HG02973 (cell line): ENCODE measurements at regions not wholly inside any gene's neighbourhood (a gene's known extent, or its start where the extent isn't known, plus 50 kb on each side); places are given as distances from the start of the nearest gene placed in this dataset.
"Not testable (repeated sequence)": the region's sequence is repeated elsewhere in the genome, so short reads cannot be mapped to it uniquely, and the experiment has no call there.

Experiments
- ATAC-seq: cut with Tn5 transposase; IDR thresholded peaks from one replicate; pipeline ENCODE4 v1.9.1; 2021; ENCODE audit warnings: moderate library complexity; ENCODE audit not compliant: unreplicated experiment

GRCh38 chrX:69431420-69431819 lies 72.7 kb upstream of the NALF2 start:
- no peak for ATAC-seq

GRCh38 chrX:69430785-69431184 lies 73.3 kb upstream of the NALF2 start:
- no peak for ATAC-seq

- ATAC-seq: no peak
Measured at GRCh38 chrX:69429339-69430015, 74.6 kb upstream of the NALF2 start.

- ATAC-seq: no peak
Measured at GRCh38 chrX:69428216-69428615, 75.9 kb upstream of the NALF2 start.

GRCh38 chrX:69424910-69425309 lies 79.2 kb upstream of the NALF2 start:
- ATAC-seq: no peak

- no peak for ATAC-seq
Measured at GRCh38 chrX:69424161-69424560, 80.0 kb upstream of the NALF2 start.

GRCh38 chrX:69422208-69422607 lies 81.9 kb upstream of the NALF2 start:
- ATAC-seq: not testable (repeated sequence)

GRCh38 chrX:69415698-69416097 lies 88.4 kb upstream of the NALF2 start:
- ATAC-seq: no peak

GRCh38 chrX:69412661-69413060 lies 91.5 kb upstream of the NALF2 start:
- no peak for ATAC-seq

GRCh38 chrX:69398881-69399280 lies 105.2 kb upstream of the NALF2 start:
- no peak for ATAC-seq

GRCh38 chrX:69396916-69397315 lies 107.2 kb upstream of the NALF2 start:
- ATAC-seq: no peak

GRCh38 chrX:69395306-69395705 lies 108.8 kb upstream of the NALF2 start:
- ATAC-seq: no peak

GRCh38 chrX:69389101-69389501 lies 115.0 kb upstream of the NALF2 start:
- no peak for ATAC-seq

GRCh38 chrX:69388526-69388925 lies 115.6 kb upstream of the NALF2 start:
- ATAC-seq: no peak

GRCh38 chrX:69387567-69388487 lies 116.3 kb upstream of the NALF2 start:
- peak; percentile 54 for ATAC-seq

- ATAC-seq: no peak
Measured at GRCh38 chrX:69386681-69387080, 117.4 kb upstream of the NALF2 start.

- no peak for ATAC-seq
Measured at GRCh38 chrX:69379412-69379811, 124.7 kb upstream of the NALF2 start.

- no peak for ATAC-seq
Measured at GRCh38 chrX:69374569-69374968, 129.6 kb upstream of the NALF2 start.

- ATAC-seq: no peak
Measured at GRCh38 chrX:69372435-69372834, 131.7 kb upstream of the NALF2 start.

- no peak for ATAC-seq
Measured at GRCh38 chrX:69371159-69371558, 133.0 kb upstream of the NALF2 start.

GRCh38 chrX:69369999-69370398 lies 134.1 kb upstream of the NALF2 start:
- ATAC-seq: no peak

- ATAC-seq: no peak
Measured at GRCh38 chrX:69366183-69366582, 137.9 kb upstream of the NALF2 start.
